ENCODE measurements at regions not wholly inside any gene's neighbourhood (a gene's known extent, or its start where the extent isn't known, plus 50 kb on each side); places are given as distances from the start of the nearest gene placed in this dataset.

DNA sequence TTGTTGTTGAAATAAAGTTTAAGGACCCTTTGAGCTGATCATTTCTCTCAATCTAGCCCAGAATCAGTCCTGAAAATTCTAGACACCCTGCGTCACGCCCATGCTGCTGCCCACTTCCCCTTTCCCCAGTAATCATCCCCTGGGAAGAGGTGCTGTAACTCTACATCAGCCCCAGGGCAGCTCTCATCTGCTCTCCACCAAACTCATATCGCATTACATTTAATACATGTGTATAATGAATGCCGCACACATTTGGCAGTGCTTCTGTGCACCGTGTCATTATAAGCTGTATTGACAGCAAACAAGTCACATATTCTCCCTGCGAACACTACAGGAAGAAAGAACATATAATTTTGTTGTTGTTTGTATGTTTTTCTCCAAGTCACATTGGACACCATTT, 539.7 kb upstream of the DAB1 start:
- H3K4me3 ChIP-seq (ENCODE audit: low read depth, low read length) = no peak overlapping the region
- DNase-seq (ENCODE audit: low read depth) = no peak
- TF ChIP-seq, protein P1, sequence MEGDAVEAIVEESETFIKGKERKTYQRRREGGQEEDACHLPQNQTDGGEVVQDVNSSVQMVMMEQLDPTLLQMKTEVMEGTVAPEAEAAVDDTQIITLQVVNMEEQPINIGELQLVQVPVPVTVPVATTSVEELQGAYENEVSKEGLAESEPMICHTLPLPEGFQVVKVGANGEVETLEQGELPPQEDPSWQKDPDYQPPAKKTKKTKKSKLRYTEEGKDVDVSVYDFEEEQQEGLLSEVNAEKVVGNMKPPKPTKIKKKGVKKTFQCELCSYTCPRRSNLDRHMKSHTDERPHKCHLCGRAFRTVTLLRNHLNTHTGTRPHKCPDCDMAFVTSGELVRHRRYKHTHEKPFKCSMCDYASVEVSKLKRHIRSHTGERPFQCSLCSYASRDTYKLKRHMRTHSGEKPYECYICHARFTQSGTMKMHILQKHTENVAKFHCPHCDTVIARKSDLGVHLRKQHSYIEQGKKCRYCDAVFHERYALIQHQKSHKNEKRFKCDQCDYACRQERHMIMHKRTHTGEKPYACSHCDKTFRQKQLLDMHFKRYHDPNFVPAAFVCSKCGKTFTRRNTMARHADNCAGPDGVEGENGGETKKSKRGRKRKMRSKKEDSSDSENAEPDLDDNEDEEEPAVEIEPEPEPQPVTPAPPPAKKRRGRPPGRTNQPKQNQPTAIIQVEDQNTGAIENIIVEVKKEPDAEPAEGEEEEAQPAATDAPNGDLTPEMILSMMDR (IDR thresholded peaks at IDR 0.05; ENCODE audit: insufficient read depth, low read depth, low read length, missing control alignments) = no peak

DNA sequence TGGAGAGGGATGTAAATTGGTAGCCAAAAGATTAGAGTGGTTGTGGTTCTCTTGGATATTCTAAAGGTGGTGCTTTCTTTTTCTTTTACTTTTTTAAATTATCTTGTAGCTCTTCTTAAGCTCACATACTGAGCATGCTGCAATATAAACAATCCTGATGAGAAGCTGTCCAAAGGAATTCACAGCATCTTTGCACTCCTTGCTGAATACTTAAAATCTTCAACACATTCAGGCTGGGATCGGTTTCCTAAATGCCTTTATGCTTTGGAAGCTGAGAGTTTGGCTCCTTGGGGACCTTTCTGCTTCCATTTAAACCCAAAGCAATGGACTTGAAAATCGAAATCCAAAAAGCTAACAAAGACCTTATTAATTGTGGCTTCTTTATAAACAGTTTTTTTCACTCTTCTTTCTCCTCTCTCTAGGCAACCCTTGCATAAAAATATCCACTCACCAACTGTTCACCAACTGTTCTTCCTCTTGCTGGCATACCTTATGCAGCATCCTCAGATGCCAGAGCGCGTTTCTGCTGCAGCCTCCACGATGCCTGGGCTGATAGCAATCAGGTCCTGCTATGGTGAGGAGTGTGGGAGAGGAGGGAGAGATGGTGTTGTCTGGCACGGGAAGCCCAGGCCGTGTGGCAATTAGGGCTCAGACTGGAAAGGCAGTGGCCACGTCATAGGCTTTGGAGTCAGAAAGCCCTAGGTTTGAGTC, 535.8 kb upstream of the DAB1 start:
- no peak for DNase-seq (ENCODE audit: low read depth)
- no peak overlapping the region for H3K4me3 ChIP-seq (ENCODE audit: low read depth, low read length)
- TF ChIP-seq, protein P1 (IDR thresholded peaks at IDR 0.05; ENCODE audit: insufficient read depth, low read depth, low read length, missing control alignments) = no peak

DNA sequence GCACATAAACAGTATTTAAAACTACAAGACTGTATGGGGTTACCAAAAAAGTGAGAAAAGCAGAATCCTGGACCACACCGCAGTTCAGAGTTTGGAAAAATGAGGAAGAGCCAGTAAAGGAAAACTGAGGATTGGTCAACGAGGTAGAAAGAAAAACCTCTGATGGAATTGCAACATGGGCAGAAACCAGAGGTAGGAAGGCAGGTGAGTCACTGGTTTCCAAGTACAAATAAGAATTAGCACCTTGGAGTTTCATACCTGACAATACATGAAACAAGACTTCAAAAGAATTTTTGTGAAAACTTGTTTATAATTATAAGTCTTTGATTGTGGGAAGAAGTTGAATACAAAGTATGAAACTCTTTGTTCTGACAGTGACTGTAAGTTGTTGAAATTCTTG, 533.7 kb upstream of the DAB1 start:
- H3K4me3 ChIP-seq (ENCODE audit: low read depth, low read length) = no peak overlapping the region
- no peak for DNase-seq (ENCODE audit: low read depth)
- TF ChIP-seq, protein P1 (IDR thresholded peaks at IDR 0.05; ENCODE audit: insufficient read depth, low read depth, low read length, missing control alignments) = no peak

DNA sequence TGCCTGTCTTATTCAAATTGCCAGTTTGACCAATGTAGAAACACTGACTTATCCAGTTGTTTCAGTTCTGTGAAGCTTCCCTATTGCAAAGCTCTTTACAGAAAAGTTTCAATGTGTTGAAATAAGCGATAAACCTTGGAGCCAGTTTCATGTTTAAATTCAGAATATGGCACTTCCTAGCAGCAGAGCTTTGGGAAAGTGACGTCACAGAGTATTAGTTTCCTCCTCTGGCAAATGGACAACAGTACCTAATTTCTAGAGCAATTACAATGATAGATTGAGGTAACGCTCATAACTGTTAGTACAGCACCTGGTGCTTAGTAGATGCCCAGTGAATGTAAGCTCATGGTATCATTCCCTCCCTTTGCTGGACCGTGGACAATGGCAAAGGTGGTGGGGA, 527.5 kb upstream of the DAB1 start:
- TF ChIP-seq, protein P1 (IDR thresholded peaks at IDR 0.05; ENCODE audit: insufficient read depth, low read depth, low read length, missing control alignments) = no peak
- DNase-seq (ENCODE audit: low read depth) = no peak
- no peak overlapping the region for H3K4me3 ChIP-seq (ENCODE audit: low read depth, low read length)

DNA sequence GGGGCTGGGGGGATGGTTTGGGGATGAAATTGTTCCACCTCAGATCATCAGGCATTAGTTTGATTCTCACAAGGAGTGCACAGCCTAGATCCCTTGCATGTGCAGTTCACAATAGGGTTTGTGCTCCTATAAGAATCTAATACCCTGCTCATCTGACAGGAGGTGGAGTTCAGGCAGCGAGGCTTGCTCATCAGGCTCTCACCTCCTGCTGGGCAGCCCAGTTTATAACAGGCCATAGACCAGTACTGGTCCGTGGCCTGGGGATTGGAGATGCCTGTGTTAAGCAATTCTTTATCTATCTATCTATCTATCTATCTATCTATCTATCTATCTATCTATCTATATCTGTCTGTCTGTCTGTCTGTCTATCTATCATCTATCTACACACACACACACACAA, 525.3 kb upstream of the DAB1 start:
- TF ChIP-seq, protein P1 (IDR thresholded peaks at IDR 0.05; ENCODE audit: insufficient read depth, low read depth, low read length, missing control alignments) = no peak
- no peak overlapping the region for H3K4me3 ChIP-seq (ENCODE audit: low read depth, low read length)
- DNase-seq (ENCODE audit: low read depth) = no peak

DNA sequence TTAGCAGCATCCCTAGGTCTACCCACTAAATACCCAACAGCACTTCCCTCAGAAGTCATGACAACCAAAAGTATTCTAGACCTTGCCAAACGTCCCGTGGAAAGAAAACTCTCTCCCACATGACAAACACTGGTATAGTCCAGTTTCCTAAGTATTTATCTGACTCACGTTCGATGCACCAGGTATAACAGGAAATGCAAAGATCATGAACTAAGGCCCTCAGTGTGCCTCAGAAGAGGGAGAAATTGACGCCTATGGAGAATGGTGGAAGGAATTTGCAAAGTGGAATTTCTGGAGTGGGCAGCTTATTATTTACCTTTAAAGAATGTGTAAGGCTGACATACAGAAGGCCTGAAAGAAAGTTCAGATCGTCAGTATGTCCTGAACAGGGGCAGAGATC, 523.6 kb upstream of the DAB1 start:
- H3K4me3 ChIP-seq (ENCODE audit: low read depth, low read length) = no peak overlapping the region
- no peak for DNase-seq (ENCODE audit: low read depth)
- TF ChIP-seq, protein P1 (IDR thresholded peaks at IDR 0.05; ENCODE audit: insufficient read depth, low read depth, low read length, missing control alignments) = no peak

DNA sequence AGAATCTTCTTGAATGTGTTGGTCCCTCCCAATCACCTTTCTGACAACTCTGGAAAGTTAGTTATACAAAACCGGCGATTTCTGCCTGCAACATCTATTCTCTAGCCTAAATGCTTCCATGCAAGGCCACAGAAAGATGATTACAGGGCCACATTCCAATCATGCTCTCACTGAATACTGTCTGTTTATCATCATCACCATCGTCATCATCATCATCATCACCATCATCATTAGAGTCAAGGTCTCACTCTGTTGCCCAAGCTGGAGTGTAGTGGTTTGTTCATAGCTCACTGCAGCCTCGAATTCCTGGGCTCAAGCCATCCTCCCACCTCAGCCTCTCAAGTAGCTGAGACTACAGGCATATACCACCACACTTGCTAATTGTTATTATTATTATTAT, 521.2 kb upstream of the DAB1 start:
- DNase-seq (ENCODE audit: low read depth) = no peak
- no peak overlapping the region for H3K4me3 ChIP-seq (ENCODE audit: low read depth, low read length)
- TF ChIP-seq, protein P1 (IDR thresholded peaks at IDR 0.05; ENCODE audit: insufficient read depth, low read depth, low read length, missing control alignments) = no peak
